ENCODE measurements at regions not wholly inside any gene's neighbourhood (a gene's known extent, or its start where the extent isn't known, plus 50 kb on each side); places are given as distances from the start of the nearest gene placed in this dataset.

GRCh38 chr10:3499120-3499519 lies 285.9 kb downstream of the KLF6 start:
- no peak overlapping the region for H3K27ac ChIP-seq
- intact Hi-C loops (cut with DNase I) = no loop called here
- H3K27me3 ChIP-seq = no peaks in the 10 kb centered on the region
- TF ChIP-seq, protein P1, sequence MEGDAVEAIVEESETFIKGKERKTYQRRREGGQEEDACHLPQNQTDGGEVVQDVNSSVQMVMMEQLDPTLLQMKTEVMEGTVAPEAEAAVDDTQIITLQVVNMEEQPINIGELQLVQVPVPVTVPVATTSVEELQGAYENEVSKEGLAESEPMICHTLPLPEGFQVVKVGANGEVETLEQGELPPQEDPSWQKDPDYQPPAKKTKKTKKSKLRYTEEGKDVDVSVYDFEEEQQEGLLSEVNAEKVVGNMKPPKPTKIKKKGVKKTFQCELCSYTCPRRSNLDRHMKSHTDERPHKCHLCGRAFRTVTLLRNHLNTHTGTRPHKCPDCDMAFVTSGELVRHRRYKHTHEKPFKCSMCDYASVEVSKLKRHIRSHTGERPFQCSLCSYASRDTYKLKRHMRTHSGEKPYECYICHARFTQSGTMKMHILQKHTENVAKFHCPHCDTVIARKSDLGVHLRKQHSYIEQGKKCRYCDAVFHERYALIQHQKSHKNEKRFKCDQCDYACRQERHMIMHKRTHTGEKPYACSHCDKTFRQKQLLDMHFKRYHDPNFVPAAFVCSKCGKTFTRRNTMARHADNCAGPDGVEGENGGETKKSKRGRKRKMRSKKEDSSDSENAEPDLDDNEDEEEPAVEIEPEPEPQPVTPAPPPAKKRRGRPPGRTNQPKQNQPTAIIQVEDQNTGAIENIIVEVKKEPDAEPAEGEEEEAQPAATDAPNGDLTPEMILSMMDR (IDR thresholded peaks at IDR 0.05) = no peak
- no peaks in the 10 kb centered on the region for H3K36me3 ChIP-seq
- H3K4me1 ChIP-seq = no peaks in the 10 kb centered on the region
- DNase-seq = no peak
- H3K9ac ChIP-seq (ENCODE audit: low read depth in 2 of 2, low read length in 2 of 2) = no peak overlapping the region
- no peak overlapping the region for H3K4me3 ChIP-seq
- no peaks in the 10 kb centered on the region for H3K9me3 ChIP-seq

GRCh38 chr10:3497581-3497980 lies 287.4 kb downstream of the KLF6 start:
- DNase-seq = no peak
- Histone ChIP-seq H3K36me3 (no peaks in the 10 kb centered on the region), H3K27ac (no peak overlapping the region), H3K9ac (ENCODE audit: low read depth in 2 of 2, low read length in 2 of 2) (no peak overlapping the region), H3K9me3 (no peaks in the 10 kb centered on the region), H3K4me3 (no peak overlapping the region), H3K27me3 (no peaks in the 10 kb centered on the region), H3K4me1 (no peaks in the 10 kb centered on the region)
- intact Hi-C loops (cut with DNase I) = no loop called here
- TF ChIP-seq, protein P1 (IDR thresholded peaks at IDR 0.05) = no peak

- no peak overlapping the region for H3K4me3 ChIP-seq
- no peaks in the 10 kb centered on the region for H3K36me3 ChIP-seq
- no peak for DNase-seq
- no peaks in the 10 kb centered on the region for H3K4me1 ChIP-seq
- intact Hi-C loops (cut with DNase I) = no loop called here
- no peak overlapping the region for H3K9ac ChIP-seq (ENCODE audit: low read depth in 2 of 2, low read length in 2 of 2)
- TF ChIP-seq, protein P1 (IDR thresholded peaks at IDR 0.05) = no peak
- no peaks in the 10 kb centered on the region for H3K9me3 ChIP-seq
- H3K27ac ChIP-seq = no peak overlapping the region
- H3K27me3 ChIP-seq = no peaks in the 10 kb centered on the region
Observed at GRCh38 chr10:3496138-3496537, 288.9 kb downstream of the KLF6 start.

GRCh38 chr10:3495281-3495680 lies 289.7 kb downstream of the KLF6 start:
- DNase-seq = no peak
- Histone ChIP-seq H3K27ac (no peak overlapping the region), H3K36me3 (no peaks in the 10 kb centered on the region), H3K4me1 (no peaks in the 10 kb centered on the region), H3K9me3 (no peaks in the 10 kb centered on the region), H3K4me3 (no peak overlapping the region), H3K9ac (ENCODE audit: low read depth in 2 of 2, low read length in 2 of 2) (no peak overlapping the region), H3K27me3 (no peaks in the 10 kb centered on the region)
- TF ChIP-seq, protein P1 (IDR thresholded peaks at IDR 0.05) = no peak
- intact Hi-C loops (cut with DNase I) = no loop called here

- TF ChIP-seq, protein P1 (IDR thresholded peaks at IDR 0.05) = no peak
- intact Hi-C loops (cut with DNase I) = no loop called here
- H3K9ac ChIP-seq (ENCODE audit: low read depth in 2 of 2, low read length in 2 of 2) = no peak overlapping the region
- no peak for DNase-seq
- no peaks in the 10 kb centered on the region for H3K27me3 ChIP-seq
- no peaks in the 10 kb centered on the region for H3K36me3 ChIP-seq
- no peaks in the 10 kb centered on the region for H3K4me1 ChIP-seq
- H3K9me3 ChIP-seq = no peaks in the 10 kb centered on the region
- no peak overlapping the region for H3K27ac ChIP-seq
- H3K4me3 ChIP-seq = no peak overlapping the region
Observed at GRCh38 chr10:3494838-3495230, 290.2 kb downstream of the KLF6 start.
